Breast epithelium (tissue), 4 donors: ENCODE measurements at regions not wholly inside any gene's neighbourhood (a gene's known extent, or its start where the extent isn't known, plus 50 kb on each side); places are given as distances from the start of the nearest gene placed in this dataset.

Experiments used
- DNase-seq, 2 donors: peaks; one replicate each; pipeline ENCODE4 v3.0.0-alpha.2; 2019; ENCODE audit warnings: low spot score in 2 of 2
- H3K27ac ChIP-seq, 2 donors: fragments of 200-600 bp; sonication (generic) in 1 of 2; one replicate each; pipeline ENCODE4 v1.5.1; 2016 to 2019; ENCODE audit warnings: mild to moderate bottlenecking in 1 of 2
- H3K27me3 ChIP-seq, 2 donors: fragments of 200-600 bp; sonication (generic) in 1 of 2; one replicate each; pipeline versions ENCODE4 v1.5.1 to v1.6.0; 2017 to 2019; ENCODE audit warnings: control low read depth in 1 of 2, mild to moderate bottlenecking in 1 of 2
- H3K36me3 ChIP-seq: fragments of 200-600 bp; one replicate; pipeline ENCODE4 v1.5.1; 2019
- H3K4me1 ChIP-seq, 2 donors: fragments of 200-600 bp; sonication (generic); one replicate each; pipeline ENCODE4 v1.5.1; 2016 to 2019; ENCODE audit warnings: control low read depth in 1 of 2
- H3K4me3 ChIP-seq, 3 donors: fragments of 200-600 bp; sonication (generic); 1 replicate in 2 of 3; 2 replicates in 1 of 3; pipeline ENCODE4 v1.5.1; 2016 to 2019; ENCODE audit warnings: mild to moderate bottlenecking in 3 of 3, moderate library complexity in 2 of 3
- H3K9me3 ChIP-seq, 2 donors: fragments of 200-600 bp; sonication (generic) in 1 of 2; one replicate each; pipeline ENCODE4 v1.5.1; 2016 to 2019; ENCODE audit warnings: control low read depth in 1 of 2
- CTCF ChIP-seq, 3 donors: fragments of 450-650 bp; IDR thresholded peaks; one replicate each; pipeline ENCODE4 v1.5.1; 2016 to 2017; ENCODE audit warnings: antibody characterized with exemption in 3 of 3, mild to moderate bottlenecking in 3 of 3, moderate library complexity in 3 of 3
- POLR2A ChIP-seq: fragments of 450-650 bp; IDR thresholded peaks from one replicate; pipeline ENCODE4 v1.6.1; 2016; ENCODE audit warnings: antibody characterized with exemption, mild to moderate bottlenecking, moderate library complexity
- POLR2AphosphoS5 ChIP-seq, 3 donors: sonication (generic); formaldehyde crosslinking; IDR thresholded peaks; one replicate each; pipeline ENCODE4 v1.6.1; 2017; ENCODE audit warnings: antibody characterized with exemption in 3 of 3
- intact Hi-C: fragments of 100-400 bp; cut with DNase I; formaldehyde crosslinking; loops from one replicate; pipeline ENCODE4 v1.15.1; 2023; ENCODE audit warnings: low total_unique reads

GRCh38 chr4:156021298-156021697 is 67.6 kb upstream of the CTSO start:
- TF ChIP-seq POLR2AphosphoS5 (IDR thresholded peaks at IDR 0.05): no peak
- no peak for TF ChIP-seq POLR2A
- no peak for TF ChIP-seq CTCF (IDR thresholded peaks at IDR 0.05)
- Histone ChIP-seq H3K27me3 (no peaks in the 10 kb centered on the region), H3K4me3 (no peak overlapping the region), H3K4me1 (no peaks in the 10 kb centered on the region), H3K9me3 (no peaks in the 10 kb centered on the region), H3K36me3 (no peaks in the 10 kb centered on the region), H3K27ac (no peak overlapping the region)
- no peak for DNase-seq
- intact Hi-C loops: no loop called here

GRCh38 chr4:156019246-156019645 is 65.6 kb upstream of the CTSO start:
- Histone ChIP-seq H3K27me3 (no peaks in the 10 kb centered on the region), H3K36me3 (no peaks in the 10 kb centered on the region), H3K4me1 (no peaks in the 10 kb centered on the region), H3K9me3 (no peaks in the 10 kb centered on the region), H3K4me3 (no peak overlapping the region), H3K27ac (no peak overlapping the region)
- DNase-seq: no peak
- no peak for TF ChIP-seq CTCF (IDR thresholded peaks at IDR 0.05)
- no peak for TF ChIP-seq POLR2AphosphoS5 (IDR thresholded peaks at IDR 0.05)
- no peak for TF ChIP-seq POLR2A
- intact Hi-C loops: no loop called here

- intact Hi-C loops: no loop called here
- Histone ChIP-seq H3K36me3 (no peaks in the 10 kb centered on the region), H3K27me3 (no peaks in the 10 kb centered on the region), H3K9me3 (no peaks in the 10 kb centered on the region), H3K27ac (no peak overlapping the region), H3K4me3 (no peak overlapping the region), H3K4me1 (no peaks in the 10 kb centered on the region)
- TF ChIP-seq POLR2A: no peak
- no peak for TF ChIP-seq POLR2AphosphoS5 (IDR thresholded peaks at IDR 0.05)
- no peak for TF ChIP-seq CTCF (IDR thresholded peaks at IDR 0.05)
- no peak for DNase-seq
Observed at GRCh38 chr4:156018383-156018782, 64.7 kb upstream of the CTSO start.

- no peak for DNase-seq
- Histone ChIP-seq H3K36me3 (no peaks in the 10 kb centered on the region), H3K9me3 (no peaks in the 10 kb centered on the region), H3K4me1 (no peaks in the 10 kb centered on the region), H3K27ac (no peak overlapping the region), H3K4me3 (no peak overlapping the region), H3K27me3 (no peaks in the 10 kb centered on the region)
- no peak for TF ChIP-seq CTCF (IDR thresholded peaks at IDR 0.05)
- no peak for TF ChIP-seq POLR2AphosphoS5 (IDR thresholded peaks at IDR 0.05)
- TF ChIP-seq POLR2A: no peak
- intact Hi-C loops: no loop called here
Observed at GRCh38 chr4:156015781-156016180, 62.1 kb upstream of the CTSO start.

- no peak overlapping the region for H3K4me3 ChIP-seq
- TF ChIP-seq POLR2AphosphoS5 (IDR thresholded peaks at IDR 0.05): no peak
- TF ChIP-seq POLR2A: no peak
- no peak for TF ChIP-seq CTCF (IDR thresholded peaks at IDR 0.05)
- no peaks in the 10 kb centered on the region for H3K9me3 ChIP-seq
- DNase-seq: no peak
- intact Hi-C loops: loop anchor here (2.0 kb wide), 1 partner anchor 31 kb away; no protein-coding TSS in a partner anchor
- no peaks in the 10 kb centered on the region for H3K4me1 ChIP-seq
- no peaks in the 10 kb centered on the region for H3K36me3 ChIP-seq
- no peak overlapping the region for H3K27ac ChIP-seq
- no peaks in the 10 kb centered on the region for H3K27me3 ChIP-seq
Observed at GRCh38 chr4:156006192-156006591, 52.5 kb upstream of the CTSO start.
